Panc1 (cell line): ENCODE measurements at regions not wholly inside any gene's neighbourhood (a gene's known extent, or its start where the extent isn't known, plus 50 kb on each side); places are given as distances from the start of the nearest gene placed in this dataset.

Experiments used
- TF ChIP-seq, protein P1 (sequence below), 2 experiments: IDR thresholded peaks; 2 replicates each; pipeline ENCODE4 v1.6.1; 2011 to 2012; ENCODE audit warnings: low read depth in 2 of 2, control low read depth in 1 of 2, low read length in 1 of 2, mild to moderate bottlenecking in 1 of 2, moderate library complexity in 1 of 2; ENCODE audit not compliant: insufficient read depth in 1 of 2
- TF ChIP-seq, protein P2 (sequence below): fragments of 450-650 bp; IDR thresholded peaks from 2 replicates; pipeline ENCODE4 v1.5.1; 2017; ENCODE audit warnings: mild to moderate bottlenecking

DNA sequence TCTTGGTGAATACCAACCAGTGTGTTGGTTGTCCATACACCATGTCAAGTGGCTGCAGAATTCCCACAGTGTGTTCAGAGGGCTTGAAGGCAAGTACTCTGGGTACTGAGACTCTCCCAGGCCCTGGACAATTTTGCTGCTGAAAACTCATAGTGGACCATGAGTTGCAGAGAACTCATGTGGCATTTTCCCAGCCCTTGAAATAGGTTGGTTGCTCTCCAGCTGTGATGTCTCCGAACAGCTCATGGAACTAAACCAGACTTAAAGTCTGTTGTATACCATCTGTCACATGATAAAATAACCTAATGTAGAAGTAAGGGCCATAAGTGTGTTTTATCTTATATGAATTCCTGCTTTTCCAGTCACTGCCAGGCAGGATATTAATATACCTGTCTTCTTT lies 67.8 kb downstream of the RGS2 start:
- TF ChIP-seq, protein P1, sequence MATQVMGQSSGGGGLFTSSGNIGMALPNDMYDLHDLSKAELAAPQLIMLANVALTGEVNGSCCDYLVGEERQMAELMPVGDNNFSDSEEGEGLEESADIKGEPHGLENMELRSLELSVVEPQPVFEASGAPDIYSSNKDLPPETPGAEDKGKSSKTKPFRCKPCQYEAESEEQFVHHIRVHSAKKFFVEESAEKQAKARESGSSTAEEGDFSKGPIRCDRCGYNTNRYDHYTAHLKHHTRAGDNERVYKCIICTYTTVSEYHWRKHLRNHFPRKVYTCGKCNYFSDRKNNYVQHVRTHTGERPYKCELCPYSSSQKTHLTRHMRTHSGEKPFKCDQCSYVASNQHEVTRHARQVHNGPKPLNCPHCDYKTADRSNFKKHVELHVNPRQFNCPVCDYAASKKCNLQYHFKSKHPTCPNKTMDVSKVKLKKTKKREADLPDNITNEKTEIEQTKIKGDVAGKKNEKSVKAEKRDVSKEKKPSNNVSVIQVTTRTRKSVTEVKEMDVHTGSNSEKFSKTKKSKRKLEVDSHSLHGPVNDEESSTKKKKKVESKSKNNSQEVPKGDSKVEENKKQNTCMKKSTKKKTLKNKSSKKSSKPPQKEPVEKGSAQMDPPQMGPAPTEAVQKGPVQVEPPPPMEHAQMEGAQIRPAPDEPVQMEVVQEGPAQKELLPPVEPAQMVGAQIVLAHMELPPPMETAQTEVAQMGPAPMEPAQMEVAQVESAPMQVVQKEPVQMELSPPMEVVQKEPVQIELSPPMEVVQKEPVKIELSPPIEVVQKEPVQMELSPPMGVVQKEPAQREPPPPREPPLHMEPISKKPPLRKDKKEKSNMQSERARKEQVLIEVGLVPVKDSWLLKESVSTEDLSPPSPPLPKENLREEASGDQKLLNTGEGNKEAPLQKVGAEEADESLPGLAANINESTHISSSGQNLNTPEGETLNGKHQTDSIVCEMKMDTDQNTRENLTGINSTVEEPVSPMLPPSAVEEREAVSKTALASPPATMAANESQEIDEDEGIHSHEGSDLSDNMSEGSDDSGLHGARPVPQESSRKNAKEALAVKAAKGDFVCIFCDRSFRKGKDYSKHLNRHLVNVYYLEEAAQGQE (IDR thresholded peaks at IDR 0.05; ENCODE audit: insufficient read depth in 1 of 2, low read depth in 2 of 2, low read length in 1 of 2) = no peak
- TF ChIP-seq, protein P2, sequence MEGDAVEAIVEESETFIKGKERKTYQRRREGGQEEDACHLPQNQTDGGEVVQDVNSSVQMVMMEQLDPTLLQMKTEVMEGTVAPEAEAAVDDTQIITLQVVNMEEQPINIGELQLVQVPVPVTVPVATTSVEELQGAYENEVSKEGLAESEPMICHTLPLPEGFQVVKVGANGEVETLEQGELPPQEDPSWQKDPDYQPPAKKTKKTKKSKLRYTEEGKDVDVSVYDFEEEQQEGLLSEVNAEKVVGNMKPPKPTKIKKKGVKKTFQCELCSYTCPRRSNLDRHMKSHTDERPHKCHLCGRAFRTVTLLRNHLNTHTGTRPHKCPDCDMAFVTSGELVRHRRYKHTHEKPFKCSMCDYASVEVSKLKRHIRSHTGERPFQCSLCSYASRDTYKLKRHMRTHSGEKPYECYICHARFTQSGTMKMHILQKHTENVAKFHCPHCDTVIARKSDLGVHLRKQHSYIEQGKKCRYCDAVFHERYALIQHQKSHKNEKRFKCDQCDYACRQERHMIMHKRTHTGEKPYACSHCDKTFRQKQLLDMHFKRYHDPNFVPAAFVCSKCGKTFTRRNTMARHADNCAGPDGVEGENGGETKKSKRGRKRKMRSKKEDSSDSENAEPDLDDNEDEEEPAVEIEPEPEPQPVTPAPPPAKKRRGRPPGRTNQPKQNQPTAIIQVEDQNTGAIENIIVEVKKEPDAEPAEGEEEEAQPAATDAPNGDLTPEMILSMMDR = no peak
